Esophagus muscularis mucosa (tissue), 4 donors: ENCODE measurements at regions not wholly inside any gene's neighbourhood (a gene's known extent, or its start where the extent isn't known, plus 50 kb on each side); places are given as distances from the start of the nearest gene placed in this dataset.
A peak's percentile ranks its signal among the peaks of the same experiment; 100 is the strongest.

Source experiments
- DNase-seq: peaks from one replicate; pipeline ENCODE4 v3.0.0-alpha.2; 2017; ENCODE audit errors: extremely low spot score
- H3K27ac ChIP-seq, 4 donors: fragments of 200-600 bp; sonication (generic); replicated peaks in 1 of 4; 1 replicate in 3 of 4; 2 replicates in 1 of 4; pipeline ENCODE4 v1.5.1; 2016 to 2019; ENCODE audit warnings: mild to moderate bottlenecking in 1 of 4
- H3K27me3 ChIP-seq, 4 donors: fragments of 200-600 bp; sonication (generic); one replicate each; pipeline versions ENCODE4 v1.5.1 to v1.6.0; 2016 to 2019
- H3K36me3 ChIP-seq, 4 donors: fragments of 200-600 bp; sonication (generic); one replicate each; pipeline ENCODE4 v1.5.1; 2016 to 2019
- H3K4me1 ChIP-seq, 4 donors: fragments of 200-600 bp; sonication (generic); one replicate each; pipeline ENCODE4 v1.5.1; 2016 to 2019
- H3K4me3 ChIP-seq, 4 donors: fragments of 200-600 bp; sonication (generic); 1 replicate in 2 of 4; 2 replicates in 2 of 4; pipeline ENCODE4 v1.5.1; 2016 to 2019; ENCODE audit warnings: mild to moderate bottlenecking in 4 of 4, moderate library complexity in 1 of 4
- H3K9me3 ChIP-seq, 4 donors: fragments of 200-600 bp; sonication (generic); 1 replicate in 3 of 4; 2 replicates in 1 of 4; pipeline ENCODE4 v1.5.1; 2016 to 2019
- EP300 ChIP-seq: sonication (generic); formaldehyde crosslinking; IDR thresholded peaks from one replicate; pipeline ENCODE4 v1.6.1; 2017; ENCODE audit warnings: antibody characterized with exemption
- POLR2A ChIP-seq: fragments of 450-650 bp; IDR thresholded peaks from one replicate; pipeline ENCODE4 v1.6.1; 2017; ENCODE audit warnings: antibody characterized with exemption, moderate library complexity, mild to moderate bottlenecking, low read depth
- POLR2AphosphoS5 ChIP-seq, 2 donors: sonication (generic); formaldehyde crosslinking; IDR thresholded peaks; one replicate each; pipeline ENCODE4 v1.6.1; 2017; ENCODE audit warnings: antibody characterized with exemption in 2 of 2
- WGBS: methylation state at CpG from one replicate; pipeline ENCODE4 v1.1.5; 2018; 5-methylcytosine and 5-hydroxymethylcytosine counted together
- intact Hi-C: fragments of 100-400 bp; cut with DNase I; formaldehyde crosslinking; loops from one replicate; pipeline ENCODE4 v1.15.1; 2023
- TF ChIP-seq, protein P1 (sequence below), 3 experiments: fragments of 200-600 bp in 2 of 3; fragments of 450-650 bp in 1 of 3; sonication (generic) in 2 of 3; IDR thresholded peaks; one replicate each; pipeline ENCODE4 v1.5.1; 2017 to 2019; ENCODE audit warnings: antibody characterized with exemption in 3 of 3, mild to moderate bottlenecking in 2 of 3, moderate library complexity in 1 of 3

DNA sequence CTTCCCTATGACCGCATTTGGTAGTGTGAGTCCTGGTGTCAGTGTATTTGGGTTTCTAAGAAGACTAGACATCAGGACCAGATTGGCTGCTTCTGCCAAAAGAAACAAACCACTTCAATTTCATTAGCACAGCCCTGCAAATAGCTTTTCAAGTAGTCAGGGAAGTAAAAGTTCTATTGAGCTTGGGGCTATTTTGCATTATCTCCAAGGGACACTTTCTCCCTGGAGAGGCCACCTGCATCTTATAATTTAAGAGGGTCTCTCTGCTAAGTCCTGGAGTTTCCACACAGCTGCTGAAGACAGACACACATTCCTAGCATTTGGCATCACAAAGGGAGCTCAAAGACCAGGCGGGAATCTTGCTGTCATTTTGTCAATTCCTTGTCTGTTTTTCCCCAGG, 141.2 kb downstream of the BMP2 start:
- Histone ChIP-seq H3K9me3 (no peaks in the 10 kb centered on the region), H3K27ac (no peak overlapping the region), H3K27me3 (no peaks in the 10 kb centered on the region), H3K4me1 (no peaks in the 10 kb centered on the region), H3K36me3 (no peaks in the 10 kb centered on the region), H3K4me3 (no peak overlapping the region)
- WGBS, result 87% methylated on average over 2 of the region's 2 CpGs
- intact Hi-C loops, result no loop called here
- no peak for DNase-seq
- TF ChIP-seq POLR2AphosphoS5 (IDR thresholded peaks at IDR 0.05) (no peak), EP300 (no peak)
- TF ChIP-seq, protein P1, sequence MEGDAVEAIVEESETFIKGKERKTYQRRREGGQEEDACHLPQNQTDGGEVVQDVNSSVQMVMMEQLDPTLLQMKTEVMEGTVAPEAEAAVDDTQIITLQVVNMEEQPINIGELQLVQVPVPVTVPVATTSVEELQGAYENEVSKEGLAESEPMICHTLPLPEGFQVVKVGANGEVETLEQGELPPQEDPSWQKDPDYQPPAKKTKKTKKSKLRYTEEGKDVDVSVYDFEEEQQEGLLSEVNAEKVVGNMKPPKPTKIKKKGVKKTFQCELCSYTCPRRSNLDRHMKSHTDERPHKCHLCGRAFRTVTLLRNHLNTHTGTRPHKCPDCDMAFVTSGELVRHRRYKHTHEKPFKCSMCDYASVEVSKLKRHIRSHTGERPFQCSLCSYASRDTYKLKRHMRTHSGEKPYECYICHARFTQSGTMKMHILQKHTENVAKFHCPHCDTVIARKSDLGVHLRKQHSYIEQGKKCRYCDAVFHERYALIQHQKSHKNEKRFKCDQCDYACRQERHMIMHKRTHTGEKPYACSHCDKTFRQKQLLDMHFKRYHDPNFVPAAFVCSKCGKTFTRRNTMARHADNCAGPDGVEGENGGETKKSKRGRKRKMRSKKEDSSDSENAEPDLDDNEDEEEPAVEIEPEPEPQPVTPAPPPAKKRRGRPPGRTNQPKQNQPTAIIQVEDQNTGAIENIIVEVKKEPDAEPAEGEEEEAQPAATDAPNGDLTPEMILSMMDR (IDR thresholded peaks at IDR 0.05), result no peak

DNA sequence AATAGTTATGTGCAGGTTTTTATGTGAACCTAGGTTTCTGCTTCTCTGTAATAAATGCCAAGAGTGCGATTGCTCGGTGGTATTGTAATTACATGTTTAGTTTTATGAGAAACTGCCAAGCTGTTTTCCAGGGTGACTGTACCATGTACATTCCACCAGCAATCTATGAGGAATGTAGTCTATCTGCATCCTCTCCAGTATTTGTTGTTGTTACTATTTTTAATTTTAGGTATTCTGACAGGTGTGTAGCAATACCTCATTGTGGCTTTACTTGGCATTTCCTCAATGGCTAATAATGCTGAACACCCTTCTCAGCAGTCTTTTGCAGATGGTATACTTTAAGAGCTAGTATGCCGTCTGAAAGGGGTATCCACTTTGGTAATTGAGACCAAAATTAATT, 142.1 kb downstream of the BMP2 start:
- intact Hi-C loops, result no loop called here
- no peak for TF ChIP-seq POLR2AphosphoS5 (IDR thresholded peaks at IDR 0.05)
- TF ChIP-seq EP300, result no peak
- TF ChIP-seq POLR2A, result no peak
- TF ChIP-seq, protein P1 (IDR thresholded peaks at IDR 0.05), result no peak
- Histone ChIP-seq H3K9me3 (no peaks in the 10 kb centered on the region), H3K27ac (no peak overlapping the region), H3K4me1 (no peaks in the 10 kb centered on the region), H3K27me3 (no peaks in the 10 kb centered on the region), H3K36me3 (no peaks in the 10 kb centered on the region), H3K4me3 (no peak overlapping the region)
- no peak for DNase-seq
- WGBS, result 79% methylated on average over 3 of the region's 3 CpGs

DNA sequence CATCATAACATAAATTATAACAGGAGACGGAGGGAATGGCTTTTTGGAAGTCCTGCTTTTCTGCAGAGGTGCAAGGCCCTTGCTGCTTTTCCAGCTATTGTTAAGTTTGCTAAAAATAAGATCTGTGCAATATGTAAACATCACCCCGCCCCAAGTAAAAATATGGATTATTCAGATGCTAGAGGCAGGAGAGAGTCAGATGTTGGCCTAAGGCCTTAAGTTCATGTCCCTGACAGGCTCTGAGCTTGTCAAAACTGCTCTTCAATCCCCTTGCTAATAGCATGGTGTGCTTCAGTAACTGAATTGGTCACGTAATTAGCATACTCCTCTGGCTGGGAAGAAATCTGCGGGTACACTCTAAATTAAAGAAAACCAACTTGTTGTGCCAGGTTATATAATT, 147.5 kb downstream of the BMP2 start:
- Histone ChIP-seq H3K27me3 (no peaks in the 10 kb centered on the region), H3K27ac (no peak overlapping the region), H3K36me3 (no peaks in the 10 kb centered on the region), H3K4me1 (no peaks in the 10 kb centered on the region), H3K9me3 (no peaks in the 10 kb centered on the region), H3K4me3 (no peak overlapping the region)
- TF ChIP-seq EP300, result no peak
- TF ChIP-seq, protein P1 (IDR thresholded peaks at IDR 0.05), result no peak
- TF ChIP-seq POLR2AphosphoS5 (IDR thresholded peaks at IDR 0.05), result no peak
- no peak for TF ChIP-seq POLR2A
- DNase-seq, result no peak
- intact Hi-C loops, result no loop called here
- 80% methylated on average over 4 of the region's 4 CpGs for WGBS

DNA sequence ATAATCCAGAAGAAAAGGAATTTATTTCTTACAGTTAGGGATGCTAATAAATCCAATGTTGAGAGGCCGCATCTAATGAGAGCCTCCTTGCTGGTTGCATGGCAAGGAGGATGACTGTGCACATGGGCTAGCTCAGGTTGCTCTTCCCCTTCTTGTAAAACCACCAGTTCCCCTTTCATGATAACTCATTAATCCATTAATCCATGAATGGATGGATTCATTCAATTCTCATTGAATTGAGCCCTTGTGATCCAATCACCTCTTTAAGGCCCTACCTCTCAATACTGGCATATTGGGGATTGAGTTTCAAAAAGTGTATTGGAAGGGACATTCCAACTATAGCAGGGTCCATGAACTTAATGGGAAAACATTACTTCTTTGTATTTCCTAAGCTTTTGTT, 149.5 kb downstream of the BMP2 start:
- DNase-seq, result no peak
- intact Hi-C loops, result no loop called here
- H3K4me3 ChIP-seq, result no peak overlapping the region
- TF ChIP-seq EP300 (no peak), POLR2A (no peak), POLR2AphosphoS5 (IDR thresholded peaks at IDR 0.05) (no peak)
- TF ChIP-seq, protein P1 (IDR thresholded peaks at IDR 0.05), result no peak
- H3K27me3 ChIP-seq, result no peaks in the 10 kb centered on the region
- H3K9me3 ChIP-seq, result no peaks in the 10 kb centered on the region
- no peak overlapping the region for H3K27ac ChIP-seq
- no peaks in the 10 kb centered on the region for H3K4me1 ChIP-seq
- H3K36me3 ChIP-seq, result no peaks in the 10 kb centered on the region
- WGBS, result 69% methylated on average over 1 of the region's 1 CpG

DNA sequence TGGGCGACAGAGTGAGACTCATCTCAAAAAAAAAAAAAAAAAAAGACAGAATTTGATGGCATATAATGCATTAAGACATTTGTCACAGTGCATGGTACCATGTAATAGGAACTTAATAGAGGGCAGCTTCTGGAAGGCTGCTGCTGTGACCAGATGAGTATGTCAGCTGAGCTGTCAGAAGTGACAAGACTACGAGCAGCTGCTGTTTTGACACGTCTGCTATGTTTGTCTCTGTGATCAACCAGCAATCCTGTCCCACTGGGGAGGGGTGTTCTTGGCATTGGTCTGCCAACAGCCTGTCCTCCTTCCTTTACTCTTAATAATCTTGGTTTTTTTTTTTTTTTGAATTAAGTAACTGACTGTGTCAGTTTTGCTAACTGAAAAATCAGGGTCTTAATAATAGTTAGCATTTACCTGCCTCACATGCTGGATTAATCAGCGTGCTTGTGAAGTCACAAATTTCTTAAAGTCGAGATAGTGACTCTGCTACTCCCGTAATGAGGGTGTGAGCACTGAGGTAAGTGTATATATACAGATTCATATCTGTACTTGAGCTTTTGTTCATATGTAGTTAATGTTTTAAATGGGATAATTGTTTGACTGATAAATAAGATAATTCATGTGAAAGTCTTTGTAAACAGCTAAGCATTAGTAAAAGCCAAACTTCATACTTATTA, 152.4 kb downstream of the BMP2 start:
- Histone ChIP-seq H3K9me3 (no peaks in the 10 kb centered on the region), H3K27ac (no peak overlapping the region), H3K27me3 (no peaks in the 10 kb centered on the region), H3K36me3 (no peaks in the 10 kb centered on the region), H3K4me3 (no peak overlapping the region), H3K4me1 (no peaks in the 10 kb centered on the region)
- DNase-seq, result peak; percentile 10
- WGBS, result 64% methylated on average over 6 of the region's 6 CpGs
- TF ChIP-seq POLR2A, result no peak
- no peak for TF ChIP-seq EP300
- TF ChIP-seq, protein P1 (IDR thresholded peaks at IDR 0.05), result no peak
- no peak for TF ChIP-seq POLR2AphosphoS5 (IDR thresholded peaks at IDR 0.05)
- intact Hi-C loops, result no loop called here
